ENCODE measurements at regions not wholly inside any gene's neighbourhood (a gene's known extent, or its start where the extent isn't known, plus 50 kb on each side); places are given as distances from the start of the nearest gene placed in this dataset.

GRCh38 chr20:11976966-11977365 is 59.3 kb downstream of the BTBD3 start:
- Histone ChIP-seq H3K27me3 (ENCODE audit: control insufficient read depth, insufficient read depth, low read length) (no peaks in the 10 kb centered on the region), H3K27ac (ENCODE audit: low read depth, low read length) (no peak overlapping the region)

GRCh38 chr20:11978496-11978895 is 60.8 kb downstream of the BTBD3 start:
- Histone ChIP-seq H3K9ac (ENCODE audit: low read depth, low read length) (no peak overlapping the region), H3K27ac (ENCODE audit: low read depth, low read length) (no peak overlapping the region), H3K4me1 (ENCODE audit: control insufficient read depth, insufficient read depth, low read length) (peaks cover 18% of the 10 kb centered on the region), H3K9me3 (ENCODE audit: control insufficient read depth, insufficient read depth, low read length) (no peaks in the 10 kb centered on the region), H3K4me3 (ENCODE audit: low read depth, low read length) (no peak overlapping the region), H3K27me3 (ENCODE audit: control insufficient read depth, insufficient read depth, low read length) (no peaks in the 10 kb centered on the region), H3K36me3 (ENCODE audit: control insufficient read depth, insufficient read depth, low read length) (no peaks in the 10 kb centered on the region)

More at GRCh38 chr20:11976966-11977365, 59.3 kb downstream of the BTBD3 start:
- no peaks in the 10 kb centered on the region for H3K9me3 ChIP-seq (ENCODE audit: control insufficient read depth, insufficient read depth, low read length)
- no peak overlapping the region for H3K9ac ChIP-seq (ENCODE audit: low read depth, low read length)
- peaks cover 18% of the 10 kb centered on the region for H3K4me1 ChIP-seq (ENCODE audit: control insufficient read depth, insufficient read depth, low read length)
- no peaks in the 10 kb centered on the region for H3K36me3 ChIP-seq (ENCODE audit: control insufficient read depth, insufficient read depth, low read length)
- no peak overlapping the region for H3K4me3 ChIP-seq (ENCODE audit: low read depth, low read length)

- Histone ChIP-seq H3K9ac (ENCODE audit: low read depth, low read length) (no peak overlapping the region), H3K27ac (ENCODE audit: low read depth, low read length) (peak overlapping the region; percentile 71), H3K4me3 (ENCODE audit: low read depth, low read length) (no peak overlapping the region), H3K9me3 (ENCODE audit: control insufficient read depth, insufficient read depth, low read length) (no peaks in the 10 kb centered on the region), H3K36me3 (ENCODE audit: control insufficient read depth, insufficient read depth, low read length) (no peaks in the 10 kb centered on the region), H3K4me1 (ENCODE audit: control insufficient read depth, insufficient read depth, low read length) (peaks cover 18% of the 10 kb centered on the region), H3K27me3 (ENCODE audit: control insufficient read depth, insufficient read depth, low read length) (no peaks in the 10 kb centered on the region)
Measured at GRCh38 chr20:11979306-11979990, 61.8 kb downstream of the BTBD3 start.

GRCh38 chr20:11980263-11980662 is 62.6 kb downstream of the BTBD3 start:
- Histone ChIP-seq H3K4me1 (ENCODE audit: control insufficient read depth, insufficient read depth, low read length) (peaks cover 18% of the 10 kb centered on the region), H3K36me3 (ENCODE audit: control insufficient read depth, insufficient read depth, low read length) (no peaks in the 10 kb centered on the region), H3K4me3 (ENCODE audit: low read depth, low read length) (no peak overlapping the region), H3K27ac (ENCODE audit: low read depth, low read length) (peak overlapping the region; percentile 71), H3K9ac (ENCODE audit: low read depth, low read length) (no peak overlapping the region), H3K27me3 (ENCODE audit: control insufficient read depth, insufficient read depth, low read length) (no peaks in the 10 kb centered on the region), H3K9me3 (ENCODE audit: control insufficient read depth, insufficient read depth, low read length) (no peaks in the 10 kb centered on the region)

GRCh38 chr20:11981366-11981947 is 63.8 kb downstream of the BTBD3 start:
- peaks cover 18% of the 10 kb centered on the region for H3K4me1 ChIP-seq (ENCODE audit: control insufficient read depth, insufficient read depth, low read length)
- no peak overlapping the region for H3K27ac ChIP-seq (ENCODE audit: low read depth, low read length)
- no peaks in the 10 kb centered on the region for H3K27me3 ChIP-seq (ENCODE audit: control insufficient read depth, insufficient read depth, low read length)
- no peaks in the 10 kb centered on the region for H3K36me3 ChIP-seq (ENCODE audit: control insufficient read depth, insufficient read depth, low read length)
- no peaks in the 10 kb centered on the region for H3K9me3 ChIP-seq (ENCODE audit: control insufficient read depth, insufficient read depth, low read length)
- no peak overlapping the region for H3K4me3 ChIP-seq (ENCODE audit: low read depth, low read length)
- H3K9ac ChIP-seq (ENCODE audit: low read depth, low read length) = no peak overlapping the region

GRCh38 chr20:11982289-11982954 is 64.7 kb downstream of the BTBD3 start:
- no peak overlapping the region for H3K9ac ChIP-seq (ENCODE audit: low read depth, low read length)
- H3K36me3 ChIP-seq (ENCODE audit: control insufficient read depth, insufficient read depth, low read length) = no peaks in the 10 kb centered on the region
- H3K27ac ChIP-seq (ENCODE audit: low read depth, low read length) = no peak overlapping the region
- peaks cover 18% of the 10 kb centered on the region for H3K4me1 ChIP-seq (ENCODE audit: control insufficient read depth, insufficient read depth, low read length)
- no peaks in the 10 kb centered on the region for H3K9me3 ChIP-seq (ENCODE audit: control insufficient read depth, insufficient read depth, low read length)
- no peak overlapping the region for H3K4me3 ChIP-seq (ENCODE audit: low read depth, low read length)
- H3K27me3 ChIP-seq (ENCODE audit: control insufficient read depth, insufficient read depth, low read length) = no peaks in the 10 kb centered on the region

- H3K9me3 ChIP-seq (ENCODE audit: control insufficient read depth, insufficient read depth, low read length) = no peaks in the 10 kb centered on the region
- no peak overlapping the region for H3K9ac ChIP-seq (ENCODE audit: low read depth, low read length)
- H3K4me3 ChIP-seq (ENCODE audit: low read depth, low read length) = no peak overlapping the region
- H3K27ac ChIP-seq (ENCODE audit: low read depth, low read length) = no peak overlapping the region
- no peaks in the 10 kb centered on the region for H3K27me3 ChIP-seq (ENCODE audit: control insufficient read depth, insufficient read depth, low read length)
- H3K4me1 ChIP-seq (ENCODE audit: control insufficient read depth, insufficient read depth, low read length) = peaks cover 18% of the 10 kb centered on the region
- no peaks in the 10 kb centered on the region for H3K36me3 ChIP-seq (ENCODE audit: control insufficient read depth, insufficient read depth, low read length)
Measured at GRCh38 chr20:11982955-11983470, 65.3 kb downstream of the BTBD3 start.

- Histone ChIP-seq H3K27ac (ENCODE audit: low read depth, low read length) (no peak overlapping the region), H3K27me3 (ENCODE audit: control insufficient read depth, insufficient read depth, low read length) (no peaks in the 10 kb centered on the region), H3K4me3 (ENCODE audit: low read depth, low read length) (no peak overlapping the region), H3K36me3 (ENCODE audit: control insufficient read depth, insufficient read depth, low read length) (no peaks in the 10 kb centered on the region), H3K9ac (ENCODE audit: low read depth, low read length) (no peak overlapping the region), H3K9me3 (ENCODE audit: control insufficient read depth, insufficient read depth, low read length) (no peaks in the 10 kb centered on the region), H3K4me1 (ENCODE audit: control insufficient read depth, insufficient read depth, low read length) (no peaks in the 10 kb centered on the region)
Measured at GRCh38 chr20:11986954-11987353, 69.3 kb downstream of the BTBD3 start.

GRCh38 chr20:11987526-11987925 is 69.8 kb downstream of the BTBD3 start:
- no peaks in the 10 kb centered on the region for H3K4me1 ChIP-seq (ENCODE audit: control insufficient read depth, insufficient read depth, low read length)
- no peak overlapping the region for H3K27ac ChIP-seq (ENCODE audit: low read depth, low read length)
- H3K9me3 ChIP-seq (ENCODE audit: control insufficient read depth, insufficient read depth, low read length) = no peaks in the 10 kb centered on the region
- H3K9ac ChIP-seq (ENCODE audit: low read depth, low read length) = no peak overlapping the region
- no peaks in the 10 kb centered on the region for H3K27me3 ChIP-seq (ENCODE audit: control insufficient read depth, insufficient read depth, low read length)
- H3K4me3 ChIP-seq (ENCODE audit: low read depth, low read length) = no peak overlapping the region
- H3K36me3 ChIP-seq (ENCODE audit: control insufficient read depth, insufficient read depth, low read length) = no peaks in the 10 kb centered on the region

- Histone ChIP-seq H3K9ac (ENCODE audit: low read depth, low read length) (no peak overlapping the region), H3K4me1 (ENCODE audit: control insufficient read depth, insufficient read depth, low read length) (no peaks in the 10 kb centered on the region), H3K27ac (ENCODE audit: low read depth, low read length) (peak overlapping the region; percentile 54), H3K9me3 (ENCODE audit: control insufficient read depth, insufficient read depth, low read length) (no peaks in the 10 kb centered on the region), H3K36me3 (ENCODE audit: control insufficient read depth, insufficient read depth, low read length) (no peaks in the 10 kb centered on the region), H3K27me3 (ENCODE audit: control insufficient read depth, insufficient read depth, low read length) (no peaks in the 10 kb centered on the region), H3K4me3 (ENCODE audit: low read depth, low read length) (no peak overlapping the region)
Measured at GRCh38 chr20:11989018-11989771, 71.5 kb downstream of the BTBD3 start.
